Endothelial cell of umbilical vein (primary cell): ENCODE measurements at regions not wholly inside any gene's neighbourhood (a gene's known extent, or its start where the extent isn't known, plus 50 kb on each side); places are given as distances from the start of the nearest gene placed in this dataset.

Source experiments
- BruUV-seq: library from RNA; stranded (reverse); fragments of 400-500 nt; replicated peaks from 2 replicates; lab custom pipeline; 2021; lab: Mats Ljungman, UMichigan
- CTCF ChIA-PET: fragments of 300-600, 350-600 bp; sonication (Branson Sonifier 250); formaldehyde crosslinking; loops from one replicate; lab custom pipeline; 2021; ENCODE audit warnings: antibody characterized with exemption, inconsistent platforms; lab: Charles Lee
- POLR2A ChIA-PET: fragments of 300-600, 350-600 bp; sonication (Branson Sonifier 250); formaldehyde crosslinking; loops from one replicate; lab custom pipeline; 2021; ENCODE audit warnings: antibody characterized with exemption, inconsistent platforms; lab: Charles Lee
- DNase-seq: peaks from one replicate; pipeline ENCODE4 v3.0.0-alpha.2; 2011; ENCODE audit warnings: low read depth, low spot score
- FAIRE-seq: peaks from 2 replicates; lab custom pipeline; 2011; peaks lifted over from hg19 to GRCh38; lab: Jason Lieb, UNC
- H2AFZ ChIP-seq: 2 replicates; pipeline ENCODE4 v1.6.0; 2012; ENCODE audit warnings: low read depth, low read length, control low read depth, inconsistent platforms
- H3K27ac ChIP-seq: 2 replicates; pipeline ENCODE4 v1.5.1; 2011; ENCODE audit warnings: low read depth, mild to moderate bottlenecking, control low read depth, low read length, moderate library complexity; ENCODE audit not compliant: insufficient read depth
- H3K27me3 ChIP-seq, 2 experiments: 2 replicates each; pipeline versions ENCODE4 v1.6.0 to v1.6.1; 2011; ENCODE audit warnings: low read length in 2 of 2, mixed read lengths in 1 of 2; ENCODE audit not compliant: control insufficient read depth in 2 of 2, insufficient read depth in 2 of 2
- H3K36me3 ChIP-seq, 2 experiments: 2 replicates in 1 of 2; 3 replicates in 1 of 2; pipeline ENCODE4 v1.5.1; 2011; ENCODE audit warnings: low read length in 2 of 2, mild to moderate bottlenecking in 1 of 2, moderate library complexity in 1 of 2; ENCODE audit not compliant: control insufficient read depth in 2 of 2, insufficient read depth in 2 of 2; ENCODE audit errors: extremely low read depth in 1 of 2
- H3K4me1 ChIP-seq: 3 replicates; pipeline ENCODE4 v1.5.1; 2011; ENCODE audit warnings: mild to moderate bottlenecking, low read length; ENCODE audit not compliant: control insufficient read depth, insufficient read depth; ENCODE audit errors: extremely low read depth
- H3K4me2 ChIP-seq: 2 replicates; pipeline ENCODE4 v1.6.1; 2011; ENCODE audit warnings: low read length, control low read depth, mixed read lengths; ENCODE audit not compliant: insufficient read depth
- H3K4me3 ChIP-seq, 3 experiments: fragments of 200-600 bp in 1 of 3; sonication (generic), shearing (Covaris generic) in 1 of 3; replicated peaks in 1 of 3; 2 replicates each; pipeline ENCODE4 v1.5.1; 2011 to 2016; ENCODE audit warnings: control low read depth in 3 of 3, low read length in 3 of 3, mild to moderate bottlenecking in 2 of 3, inconsistent platforms in 1 of 3, low read depth in 1 of 3, moderate library complexity in 1 of 3; ENCODE audit not compliant: insufficient read depth in 1 of 3
- H3K79me2 ChIP-seq: 2 replicates; pipeline ENCODE4 v1.6.0; 2012; ENCODE audit warnings: low read length, inconsistent platforms; ENCODE audit not compliant: control insufficient read depth, insufficient read depth
- H3K9ac ChIP-seq: replicated peaks from 2 replicates; pipeline ENCODE3; 2011; ENCODE audit warnings: low read length, control low read depth; ENCODE audit not compliant: insufficient read depth; ENCODE audit errors: extremely low read depth
- H3K9me1 ChIP-seq: replicated peaks from 3 replicates; pipeline ENCODE4 v1.6.0; 2011; ENCODE audit warnings: mild to moderate bottlenecking, low read length; ENCODE audit not compliant: control insufficient read depth, insufficient read depth; ENCODE audit errors: extremely low read depth
- H3K9me3 ChIP-seq: replicated peaks from 2 replicates; pipeline ENCODE4 v1.5.1; 2012; ENCODE audit warnings: low read length, inconsistent platforms; ENCODE audit not compliant: control insufficient read depth, insufficient read depth
- H4K20me1 ChIP-seq: replicated peaks from 2 replicates; pipeline ENCODE3; 2011; ENCODE audit warnings: mild to moderate bottlenecking, low read length; ENCODE audit not compliant: control insufficient read depth, insufficient read depth; ENCODE audit errors: extremely low read depth
- EZH2 ChIP-seq: IDR thresholded peaks from 2 replicates; pipeline ENCODE4 v1.6.1; 2012; ENCODE audit warnings: borderline replicate concordance, low read depth, mild to moderate bottlenecking, moderate library complexity, low read length, inconsistent platforms; ENCODE audit not compliant: severe bottlenecking
- FOS ChIP-seq: IDR thresholded peaks from 2 replicates; pipeline ENCODE4 v1.6.1; 2011; ENCODE audit warnings: mild to moderate bottlenecking, low read length, moderate library complexity, borderline replicate concordance; ENCODE audit not compliant: insufficient read depth
- GATA2 ChIP-seq: IDR thresholded peaks from 2 replicates; pipeline ENCODE4 v1.7.0; 2011; ENCODE audit warnings: low read depth, mild to moderate bottlenecking, moderate library complexity, mixed read lengths, low read length; ENCODE audit not compliant: insufficient read length, insufficient read depth
- JUN ChIP-seq: IDR thresholded peaks from 2 replicates; pipeline ENCODE4 v1.6.1; 2011; ENCODE audit warnings: borderline replicate concordance, low read depth; ENCODE audit not compliant: insufficient read length, insufficient read depth
- MYC ChIP-seq: IDR thresholded peaks from one replicate; pipeline ENCODE4 v1.6.1; 2011; ENCODE audit warnings: mild to moderate bottlenecking, low read depth, low read length
- POLR2A ChIP-seq: IDR thresholded peaks from 2 replicates; pipeline ENCODE4 v1.6.1; 2012; ENCODE audit warnings: low read depth, mild to moderate bottlenecking, control low read depth, low read length
- POLR2AphosphoS5 ChIP-seq: IDR thresholded peaks from 2 replicates; pipeline ENCODE4 v1.6.1; 2012; ENCODE audit warnings: low read depth, mild to moderate bottlenecking, control low read depth, low read length, moderate library complexity; ENCODE audit not compliant: insufficient read depth
- dilution Hi-C: fragments of 300-500 bp; cut with MboI; formaldehyde crosslinking; loops from one replicate; pipeline ENCODE4 v1.15.0; 2019; ENCODE audit warnings: low sequenced_read_pairs; ENCODE audit not compliant: extremely low pct_ligation_motif_present
- intact Hi-C: fragments of 100-400 bp; cut with micrococcal nuclease; formaldehyde crosslinking; loops from one replicate; pipeline ENCODE4 v1.10.0; 2022
- TF ChIP-seq, protein P1 (sequence below), 2 donors: IDR thresholded peaks; 1 replicate in 1 of 2; 2 replicates in 1 of 2; pipeline ENCODE4 v1.5.1; 2011; ENCODE audit warnings: low read length in 2 of 2, mild to moderate bottlenecking in 2 of 2, moderate library complexity in 2 of 2, control low read depth in 1 of 2, inconsistent platforms in 1 of 2, low read depth in 1 of 2; ENCODE audit not compliant: insufficient read depth in 1 of 2; ENCODE audit errors: extremely low read depth in 1 of 2
- TF ChIP-seq, protein P2 (sequence below): IDR thresholded peaks from 2 replicates; pipeline ENCODE4 v1.6.1; 2011; ENCODE audit not compliant: insufficient read depth, insufficient read length

DNA sequence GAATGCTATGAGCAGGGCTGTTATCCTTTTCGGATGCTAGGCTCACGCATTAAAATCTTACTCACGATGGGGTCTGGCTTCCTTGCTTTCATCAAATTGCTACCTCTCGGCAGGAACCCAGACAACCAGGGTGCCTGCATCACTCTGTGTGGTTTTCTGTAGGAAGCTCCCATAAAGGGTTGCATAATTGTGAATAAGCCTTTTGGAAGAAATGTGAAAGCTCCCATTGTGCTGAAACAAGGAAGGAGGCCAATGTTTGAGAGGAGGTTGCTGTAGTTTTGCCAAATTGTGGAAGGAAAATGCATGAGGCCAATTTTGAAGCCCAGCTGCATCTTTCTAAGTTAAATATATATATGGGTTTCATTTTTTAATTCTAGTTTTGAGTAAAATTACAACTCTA, 615.5 kb downstream of the C6orf118 start:
- Histone ChIP-seq H3K27ac (no peak overlapping the region), H3K4me3 (no peak overlapping the region), H3K9me3 (no peaks in the 10 kb centered on the region), H3K79me2 (no peaks in the 10 kb centered on the region), H3K9ac (no peak overlapping the region), H2AFZ (no peak overlapping the region), H3K4me1 (peaks cover 18% of the 10 kb centered on the region), H3K27me3 (no peaks in the 10 kb centered on the region), H3K9me1 (no peaks in the 10 kb centered on the region), H3K36me3 (no peaks in the 10 kb centered on the region), H3K4me2 (no peak overlapping the region), H4K20me1 (no peaks in the 10 kb centered on the region)
- no TSS peak for BruUV-seq
- ChIA-PET POLR2A (no interaction called here), CTCF (no interaction called here)
- dilution Hi-C loops = no loop called here
- no peak for DNase-seq
- FAIRE-seq = no peak
- intact Hi-C loops = no loop called here
- TF ChIP-seq FOS (no peak), MYC (no peak), GATA2 (no peak), POLR2AphosphoS5 (no peak), EZH2 (no peak), JUN (no peak), POLR2A (no peak)
- TF ChIP-seq, protein P1, sequence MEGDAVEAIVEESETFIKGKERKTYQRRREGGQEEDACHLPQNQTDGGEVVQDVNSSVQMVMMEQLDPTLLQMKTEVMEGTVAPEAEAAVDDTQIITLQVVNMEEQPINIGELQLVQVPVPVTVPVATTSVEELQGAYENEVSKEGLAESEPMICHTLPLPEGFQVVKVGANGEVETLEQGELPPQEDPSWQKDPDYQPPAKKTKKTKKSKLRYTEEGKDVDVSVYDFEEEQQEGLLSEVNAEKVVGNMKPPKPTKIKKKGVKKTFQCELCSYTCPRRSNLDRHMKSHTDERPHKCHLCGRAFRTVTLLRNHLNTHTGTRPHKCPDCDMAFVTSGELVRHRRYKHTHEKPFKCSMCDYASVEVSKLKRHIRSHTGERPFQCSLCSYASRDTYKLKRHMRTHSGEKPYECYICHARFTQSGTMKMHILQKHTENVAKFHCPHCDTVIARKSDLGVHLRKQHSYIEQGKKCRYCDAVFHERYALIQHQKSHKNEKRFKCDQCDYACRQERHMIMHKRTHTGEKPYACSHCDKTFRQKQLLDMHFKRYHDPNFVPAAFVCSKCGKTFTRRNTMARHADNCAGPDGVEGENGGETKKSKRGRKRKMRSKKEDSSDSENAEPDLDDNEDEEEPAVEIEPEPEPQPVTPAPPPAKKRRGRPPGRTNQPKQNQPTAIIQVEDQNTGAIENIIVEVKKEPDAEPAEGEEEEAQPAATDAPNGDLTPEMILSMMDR (IDR thresholded peaks at IDR 0.05; ENCODE audit: extremely low read depth in 1 of 2, insufficient read depth in 1 of 2, low read depth in 1 of 2, low read length in 2 of 2) = no peak
- TF ChIP-seq, protein P2, sequence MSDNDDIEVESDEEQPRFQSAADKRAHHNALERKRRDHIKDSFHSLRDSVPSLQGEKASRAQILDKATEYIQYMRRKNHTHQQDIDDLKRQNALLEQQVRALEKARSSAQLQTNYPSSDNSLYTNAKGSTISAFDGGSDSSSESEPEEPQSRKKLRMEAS = no peak
